HCT116 (cell line): ENCODE measurements at regions not wholly inside any gene's neighbourhood (a gene's known extent, or its start where the extent isn't known, plus 50 kb on each side); places are given as distances from the start of the nearest gene placed in this dataset.

Experiments used
- ATAC-seq: fragments of 200-7000 bp; cut with Tn5 transposase; 2 replicates; pipeline ENCODE4 v1.9.1; 2020; ENCODE audit warnings: mild to moderate bottlenecking, moderate library complexity
- BruUV-seq: library from RNA; stranded (reverse); fragments of 400-500 nt; replicated peaks from 2 replicates; lab custom pipeline; 2021; lab: Mats Ljungman, UMichigan
- CTCF ChIA-PET: fragments of 300-600 bp; sonication (Branson Sonifier 250); formaldehyde crosslinking; loops from one replicate; lab custom pipeline; 2021; ENCODE audit warnings: antibody characterized with exemption; lab: Charles Lee
- POLR2A ChIA-PET: fragments of 300-600, 350-600 bp; sonication (Branson Sonifier 250); formaldehyde crosslinking; loops from one replicate; lab custom pipeline; 2021; ENCODE audit warnings: antibody characterized with exemption; lab: Charles Lee
- RAD21 ChIA-PET, 2 experiments: fragments of 300-600 bp; sonication (Branson Sonifier 250); formaldehyde crosslinking; loops; one replicate each; lab custom pipeline; 2023; ENCODE audit warnings: low total read pairs in 2 of 2; ENCODE audit not compliant: uncharacterized antibody in 2 of 2, unreplicated experiment in 2 of 2, low non-redundant PET in 1 of 2; lab: Charles Lee
- DNase-seq: peaks from one replicate; pipeline ENCODE4 v3.0.0-alpha.2; 2010; ENCODE audit warnings: low read depth, low spot score
- H2AFZ ChIP-seq: fragments of 200-600 bp; shearing (Covaris generic), sonication (generic); 2 replicates; pipeline ENCODE4 v1.6.1; 2017; ENCODE audit warnings: low read depth, mixed run types, mixed read lengths, antibody characterized with exemption, low read length; ENCODE audit not compliant: poor library complexity, severe bottlenecking
- H3K27ac ChIP-seq: 2 replicates; pipeline ENCODE4 v1.5.1; 2012; ENCODE audit warnings: low read depth, low read length
- H3K27me3 ChIP-seq: fragments of 200-600 bp; sonication (generic); 2 replicates; pipeline ENCODE4 v1.6.1; 2016; ENCODE audit warnings: mixed run types, low read length, mixed read lengths; ENCODE audit not compliant: insufficient read depth
- H3K36me3 ChIP-seq, 2 experiments: fragments of 200-500 bp in 1 of 2; fragments of 200-600 bp in 1 of 2; sonication (Bioruptor generic) in 1 of 2; sonication (generic) in 1 of 2; 2 replicates each; pipeline versions ENCODE4 v1.5.1 to v1.6.1; 2014 to 2016; ENCODE audit warnings: low read length in 2 of 2, inconsistent platforms in 1 of 2, mixed read lengths in 1 of 2, mixed run types in 1 of 2; ENCODE audit not compliant: insufficient read depth in 2 of 2, control insufficient read depth in 1 of 2
- H3K4me1 ChIP-seq, 2 experiments: fragments of 200-600 bp in 1 of 2; sonication (generic) in 1 of 2; 2 replicates each; pipeline versions ENCODE4 v1.5.1 to v1.6.1; 2012 to 2017; ENCODE audit warnings: low read length in 2 of 2, inconsistent platforms in 1 of 2, mild to moderate bottlenecking in 1 of 2, mixed read lengths in 1 of 2, mixed run types in 1 of 2, moderate library complexity in 1 of 2; ENCODE audit not compliant: insufficient read depth in 2 of 2, control insufficient read depth in 1 of 2
- H3K4me2 ChIP-seq: fragments of 200-600 bp; sonication (generic); 2 replicates; pipeline ENCODE4 v1.6.1; 2017; ENCODE audit warnings: mixed run types, low read length, mixed read lengths
- H3K4me3 ChIP-seq, 2 experiments: fragments of 200-600 bp in 1 of 2; sonication (generic) in 1 of 2; replicated peaks in 1 of 2; 2 replicates each; pipeline ENCODE4 v1.5.1; 2011 to 2016; ENCODE audit warnings: low read length in 2 of 2, control low read depth in 1 of 2, low read depth in 1 of 2, mild to moderate bottlenecking in 1 of 2, mixed read lengths in 1 of 2, mixed run types in 1 of 2
- H3K79me2 ChIP-seq: fragments of 200-600 bp; sonication (generic); 2 replicates; pipeline ENCODE4 v1.6.1; 2017; ENCODE audit warnings: mild to moderate bottlenecking, mixed run types, low read length, moderate library complexity, mixed read lengths; ENCODE audit not compliant: insufficient read depth
- H3K9ac ChIP-seq: fragments of 200-600 bp; sonication (generic); 2 replicates; pipeline ENCODE4 v1.6.1; 2016; ENCODE audit warnings: low read length, mixed read lengths
- H3K9me2 ChIP-seq: fragments of 200-600 bp; sonication (generic), shearing (Covaris generic); 2 replicates; pipeline ENCODE4 v1.6.1; 2017; ENCODE audit warnings: mixed run types, mild to moderate bottlenecking, moderate library complexity; ENCODE audit not compliant: insufficient read depth
- H3K9me3 ChIP-seq, 2 experiments: fragments of 200-500 bp in 1 of 2; fragments of 200-600 bp in 1 of 2; sonication (Bioruptor generic) in 1 of 2; sonication (generic) in 1 of 2; 2 replicates each; pipeline ENCODE4 v1.6.1; 2014 to 2017; ENCODE audit warnings: low read length in 2 of 2, mixed read lengths in 2 of 2, inconsistent platforms in 1 of 2, low read depth in 1 of 2, mild to moderate bottlenecking in 1 of 2, mixed run types in 1 of 2, moderate library complexity in 1 of 2; ENCODE audit not compliant: control insufficient read depth in 1 of 2, insufficient read depth in 1 of 2
- H4K20me1 ChIP-seq: fragments of 200-600 bp; sonication (generic), shearing (Covaris generic); 2 replicates; pipeline ENCODE4 v1.6.1; 2017; ENCODE audit warnings: mixed run types, mild to moderate bottlenecking, moderate library complexity; ENCODE audit not compliant: insufficient read depth
- CBX3 ChIP-seq: IDR thresholded peaks from 2 replicates; pipeline ENCODE4 v1.6.1; 2012; ENCODE audit warnings: low read depth
- ELF1 ChIP-seq: IDR thresholded peaks from 2 replicates; pipeline ENCODE4 v1.6.1; 2012; ENCODE audit warnings: low read depth, borderline replicate concordance
- POLR2AphosphoS5 ChIP-seq: IDR thresholded peaks from 2 replicates; pipeline ENCODE4 v1.6.1; 2011; ENCODE audit warnings: mild to moderate bottlenecking, low read depth, low read length, moderate library complexity
- SIN3A ChIP-seq: IDR thresholded peaks from 2 replicates; pipeline ENCODE4 v1.6.1; 2012; ENCODE audit warnings: low read depth
- TCF7L2 ChIP-seq: IDR thresholded peaks from 2 replicates; pipeline ENCODE4 v1.7.0; 2011; ENCODE audit warnings: borderline replicate concordance, inconsistent platforms; ENCODE audit not compliant: insufficient read depth, insufficient read length; ENCODE audit errors: extremely low read depth
- ZFX ChIP-seq: fragments of 450-650 bp; IDR thresholded peaks from 2 replicates; pipeline ENCODE4 v1.6.1; 2017
- intact Hi-C: fragments of 100-400 bp; cut with micrococcal nuclease; formaldehyde crosslinking; loops from 2 replicates; pipeline ENCODE4 v1.10.0; 2022
- TF ChIP-seq, protein P1 (sequence below): IDR thresholded peaks from 2 replicates; pipeline ENCODE4 v1.6.1; 2012
- TF ChIP-seq, protein P2 (sequence below), 3 experiments: fragments of 200-600 bp in 1 of 3; sonication (generic) in 1 of 3; IDR thresholded peaks in 2 of 3; conservative IDR thresholded peaks in 1 of 3; 2 replicates each; pipeline ENCODE4 v1.5.1; 2012 to 2017; ENCODE audit warnings: low read depth in 2 of 3, low read length in 2 of 3, antibody characterized with exemption in 1 of 3, borderline replicate concordance in 1 of 3, control low read depth in 1 of 3, mild to moderate bottlenecking in 1 of 3, mixed read lengths in 1 of 3, mixed run types in 1 of 3, moderate library complexity in 1 of 3; ENCODE audit not compliant: insufficient read depth in 1 of 3
- TF ChIP-seq, protein P3 (sequence below): IDR thresholded peaks from 2 replicates; pipeline ENCODE4 v1.6.1; 2011; ENCODE audit warnings: mild to moderate bottlenecking, low read length, moderate library complexity; ENCODE audit not compliant: insufficient replicate concordance; ENCODE audit errors: extremely low read depth

DNA sequence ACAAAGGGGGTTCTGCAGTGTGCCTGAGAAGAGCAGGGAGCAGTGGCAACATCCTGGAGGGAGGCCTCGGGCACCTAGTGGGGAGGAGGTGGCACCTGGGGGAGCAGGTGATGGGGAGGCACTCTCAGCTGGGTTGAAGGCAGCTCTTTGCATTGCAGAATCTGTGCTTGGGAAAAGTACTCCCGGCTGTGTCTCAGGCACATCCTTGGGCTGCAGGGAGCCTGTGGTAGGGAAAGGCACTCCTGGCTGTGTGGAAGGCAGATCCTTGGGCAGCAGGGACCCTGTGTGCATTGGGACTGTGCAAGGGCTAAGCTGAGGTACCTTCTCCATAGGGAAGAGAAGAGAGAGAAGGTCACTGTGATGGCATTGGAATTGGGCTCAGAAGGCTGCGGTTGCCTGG lies 52.8 kb upstream of the ANTXRL start:
- TF ChIP-seq TCF7L2 (no peak), ZFX (no peak), POLR2AphosphoS5 (no peak), CBX3 (no peak), ELF1 (no peak), SIN3A (no peak)
- TF ChIP-seq, protein P1, sequence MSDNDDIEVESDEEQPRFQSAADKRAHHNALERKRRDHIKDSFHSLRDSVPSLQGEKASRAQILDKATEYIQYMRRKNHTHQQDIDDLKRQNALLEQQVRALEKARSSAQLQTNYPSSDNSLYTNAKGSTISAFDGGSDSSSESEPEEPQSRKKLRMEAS: no peak
- TF ChIP-seq, protein P2, sequence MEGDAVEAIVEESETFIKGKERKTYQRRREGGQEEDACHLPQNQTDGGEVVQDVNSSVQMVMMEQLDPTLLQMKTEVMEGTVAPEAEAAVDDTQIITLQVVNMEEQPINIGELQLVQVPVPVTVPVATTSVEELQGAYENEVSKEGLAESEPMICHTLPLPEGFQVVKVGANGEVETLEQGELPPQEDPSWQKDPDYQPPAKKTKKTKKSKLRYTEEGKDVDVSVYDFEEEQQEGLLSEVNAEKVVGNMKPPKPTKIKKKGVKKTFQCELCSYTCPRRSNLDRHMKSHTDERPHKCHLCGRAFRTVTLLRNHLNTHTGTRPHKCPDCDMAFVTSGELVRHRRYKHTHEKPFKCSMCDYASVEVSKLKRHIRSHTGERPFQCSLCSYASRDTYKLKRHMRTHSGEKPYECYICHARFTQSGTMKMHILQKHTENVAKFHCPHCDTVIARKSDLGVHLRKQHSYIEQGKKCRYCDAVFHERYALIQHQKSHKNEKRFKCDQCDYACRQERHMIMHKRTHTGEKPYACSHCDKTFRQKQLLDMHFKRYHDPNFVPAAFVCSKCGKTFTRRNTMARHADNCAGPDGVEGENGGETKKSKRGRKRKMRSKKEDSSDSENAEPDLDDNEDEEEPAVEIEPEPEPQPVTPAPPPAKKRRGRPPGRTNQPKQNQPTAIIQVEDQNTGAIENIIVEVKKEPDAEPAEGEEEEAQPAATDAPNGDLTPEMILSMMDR (IDR thresholded peaks at IDR 0.05 in 2 of 3, conservative IDR thresholded peaks at IDR 0.05 in 1 of 3; ENCODE audit: borderline replicate concordance in 1 of 3, insufficient read depth in 1 of 3, low read depth in 2 of 3, low read length in 2 of 3): no peak
- TF ChIP-seq, protein P3, sequence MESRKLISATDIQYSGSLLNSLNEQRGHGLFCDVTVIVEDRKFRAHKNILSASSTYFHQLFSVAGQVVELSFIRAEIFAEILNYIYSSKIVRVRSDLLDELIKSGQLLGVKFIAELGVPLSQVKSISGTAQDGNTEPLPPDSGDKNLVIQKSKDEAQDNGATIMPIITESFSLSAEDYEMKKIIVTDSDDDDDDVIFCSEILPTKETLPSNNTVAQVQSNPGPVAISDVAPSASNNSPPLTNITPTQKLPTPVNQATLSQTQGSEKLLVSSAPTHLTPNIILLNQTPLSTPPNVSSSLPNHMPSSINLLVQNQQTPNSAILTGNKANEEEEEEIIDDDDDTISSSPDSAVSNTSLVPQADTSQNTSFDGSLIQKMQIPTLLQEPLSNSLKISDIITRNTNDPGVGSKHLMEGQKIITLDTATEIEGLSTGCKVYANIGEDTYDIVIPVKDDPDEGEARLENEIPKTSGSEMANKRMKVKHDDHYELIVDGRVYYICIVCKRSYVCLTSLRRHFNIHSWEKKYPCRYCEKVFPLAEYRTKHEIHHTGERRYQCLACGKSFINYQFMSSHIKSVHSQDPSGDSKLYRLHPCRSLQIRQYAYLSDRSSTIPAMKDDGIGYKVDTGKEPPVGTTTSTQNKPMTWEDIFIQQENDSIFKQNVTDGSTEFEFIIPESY: no peak
- Histone ChIP-seq H3K4me3 (no peak overlapping the region), H3K36me3 (no peaks in the 10 kb centered on the region), H3K4me2 (no peak overlapping the region), H3K9me2 (no peaks in the 10 kb centered on the region), H3K4me1 (peaks cover under 1 to 3% of the 10 kb centered on the region in 2 experiments; a peak in 2 of 4 replicates), H4K20me1 (no peaks in the 10 kb centered on the region), H3K9me3 (no peaks in the 10 kb centered on the region), H3K27ac (no peak overlapping the region), H3K79me2 (no peaks in the 10 kb centered on the region), H2AFZ (no peak overlapping the region), H3K9ac (no peak overlapping the region), H3K27me3 (no peaks in the 10 kb centered on the region)
- CTCF ChIA-PET: no interaction called here
- POLR2A ChIA-PET: no interaction called here
- ATAC-seq: no peak
- BruUV-seq: no TSS peak
- intact Hi-C loops: no loop called here
- no peak for DNase-seq
- RAD21 ChIA-PET: no interaction called here
